ENCODE measurements at regions not wholly inside any gene's neighbourhood (a gene's known extent, or its start where the extent isn't known, plus 50 kb on each side); places are given as distances from the start of the nearest gene placed in this dataset.

DNA sequence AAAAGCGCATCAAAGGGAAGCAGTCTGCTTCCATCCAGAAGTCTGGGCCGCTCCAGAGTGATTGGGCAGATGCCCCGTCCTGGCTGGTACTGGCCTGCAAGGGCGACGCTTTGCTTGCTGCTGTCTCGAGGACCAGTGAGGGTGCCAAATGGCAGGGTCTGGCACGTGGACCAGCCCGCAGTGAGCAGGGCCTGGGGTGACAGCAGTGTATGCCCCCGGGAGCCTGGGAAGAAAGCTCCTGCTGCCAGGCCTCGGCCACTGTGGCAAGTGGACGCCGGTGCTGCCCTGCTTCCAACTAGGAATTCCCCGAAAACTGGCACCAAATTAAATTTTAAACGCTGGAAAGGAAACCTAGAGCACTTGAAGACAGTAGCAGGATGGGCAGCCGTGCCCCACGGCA, 357.0 kb upstream of the MKI67 start:
- TF ChIP-seq, protein P1, sequence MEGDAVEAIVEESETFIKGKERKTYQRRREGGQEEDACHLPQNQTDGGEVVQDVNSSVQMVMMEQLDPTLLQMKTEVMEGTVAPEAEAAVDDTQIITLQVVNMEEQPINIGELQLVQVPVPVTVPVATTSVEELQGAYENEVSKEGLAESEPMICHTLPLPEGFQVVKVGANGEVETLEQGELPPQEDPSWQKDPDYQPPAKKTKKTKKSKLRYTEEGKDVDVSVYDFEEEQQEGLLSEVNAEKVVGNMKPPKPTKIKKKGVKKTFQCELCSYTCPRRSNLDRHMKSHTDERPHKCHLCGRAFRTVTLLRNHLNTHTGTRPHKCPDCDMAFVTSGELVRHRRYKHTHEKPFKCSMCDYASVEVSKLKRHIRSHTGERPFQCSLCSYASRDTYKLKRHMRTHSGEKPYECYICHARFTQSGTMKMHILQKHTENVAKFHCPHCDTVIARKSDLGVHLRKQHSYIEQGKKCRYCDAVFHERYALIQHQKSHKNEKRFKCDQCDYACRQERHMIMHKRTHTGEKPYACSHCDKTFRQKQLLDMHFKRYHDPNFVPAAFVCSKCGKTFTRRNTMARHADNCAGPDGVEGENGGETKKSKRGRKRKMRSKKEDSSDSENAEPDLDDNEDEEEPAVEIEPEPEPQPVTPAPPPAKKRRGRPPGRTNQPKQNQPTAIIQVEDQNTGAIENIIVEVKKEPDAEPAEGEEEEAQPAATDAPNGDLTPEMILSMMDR (IDR thresholded peaks at IDR 0.05), result no peak
- TF ChIP-seq POLR2A (IDR thresholded peaks at IDR 0.05), result no peak
